GM10266 (cell line): ENCODE measurements at regions not wholly inside any gene's neighbourhood (a gene's known extent, or its start where the extent isn't known, plus 50 kb on each side); places are given as distances from the start of the nearest gene placed in this dataset.

Experiments used
- DNase-seq: peaks from one replicate; pipeline ENCODE4 v3.0.0; 2012; ENCODE audit errors: extremely low spot score
- TF ChIP-seq, protein P1 (sequence below): IDR thresholded peaks from 2 replicates; pipeline ENCODE4 v1.5.1; 2012; ENCODE audit warnings: mild to moderate bottlenecking, low read depth; ENCODE audit not compliant: control insufficient read depth, insufficient read depth; ENCODE audit errors: missing control alignments

DNA sequence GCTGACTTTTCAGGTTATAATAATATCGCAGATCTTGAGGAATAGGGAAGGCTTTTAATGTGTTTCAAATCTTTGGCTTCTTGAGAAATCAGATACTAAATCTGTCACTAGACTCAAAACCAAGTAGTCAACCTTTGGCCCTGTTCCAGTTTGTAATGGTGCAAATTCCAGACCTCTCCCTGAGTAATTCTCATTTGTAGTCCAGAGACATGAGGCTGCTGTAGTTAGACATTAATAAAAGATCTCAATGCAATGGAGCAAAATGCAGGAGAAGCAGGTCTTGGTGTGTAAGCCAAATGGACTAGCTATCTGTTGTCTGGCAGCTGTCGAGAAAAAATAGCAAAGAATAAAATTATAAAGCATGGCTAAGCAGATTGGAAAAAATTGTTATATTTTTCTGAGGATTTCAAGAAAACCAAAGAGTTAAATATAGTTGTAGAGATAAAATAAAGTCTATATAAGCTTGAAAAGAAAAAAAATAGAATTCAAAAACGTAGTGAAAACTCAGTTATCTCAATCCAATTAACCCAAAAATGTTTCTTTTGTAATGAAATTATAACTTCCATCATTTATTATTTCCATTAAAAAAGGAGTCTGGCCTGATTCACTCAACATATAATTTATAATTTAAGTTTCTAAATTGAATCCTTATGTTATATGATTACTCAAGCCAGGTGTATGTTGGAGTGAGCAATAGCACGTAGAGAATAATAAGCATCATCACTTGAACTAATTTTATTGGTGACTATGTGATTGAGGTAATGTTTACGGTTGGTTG lies 161.5 kb upstream of the ADGRB3 start:
- TF ChIP-seq, protein P1, sequence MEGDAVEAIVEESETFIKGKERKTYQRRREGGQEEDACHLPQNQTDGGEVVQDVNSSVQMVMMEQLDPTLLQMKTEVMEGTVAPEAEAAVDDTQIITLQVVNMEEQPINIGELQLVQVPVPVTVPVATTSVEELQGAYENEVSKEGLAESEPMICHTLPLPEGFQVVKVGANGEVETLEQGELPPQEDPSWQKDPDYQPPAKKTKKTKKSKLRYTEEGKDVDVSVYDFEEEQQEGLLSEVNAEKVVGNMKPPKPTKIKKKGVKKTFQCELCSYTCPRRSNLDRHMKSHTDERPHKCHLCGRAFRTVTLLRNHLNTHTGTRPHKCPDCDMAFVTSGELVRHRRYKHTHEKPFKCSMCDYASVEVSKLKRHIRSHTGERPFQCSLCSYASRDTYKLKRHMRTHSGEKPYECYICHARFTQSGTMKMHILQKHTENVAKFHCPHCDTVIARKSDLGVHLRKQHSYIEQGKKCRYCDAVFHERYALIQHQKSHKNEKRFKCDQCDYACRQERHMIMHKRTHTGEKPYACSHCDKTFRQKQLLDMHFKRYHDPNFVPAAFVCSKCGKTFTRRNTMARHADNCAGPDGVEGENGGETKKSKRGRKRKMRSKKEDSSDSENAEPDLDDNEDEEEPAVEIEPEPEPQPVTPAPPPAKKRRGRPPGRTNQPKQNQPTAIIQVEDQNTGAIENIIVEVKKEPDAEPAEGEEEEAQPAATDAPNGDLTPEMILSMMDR, result no peak
- DNase-seq, result no peak

DNA sequence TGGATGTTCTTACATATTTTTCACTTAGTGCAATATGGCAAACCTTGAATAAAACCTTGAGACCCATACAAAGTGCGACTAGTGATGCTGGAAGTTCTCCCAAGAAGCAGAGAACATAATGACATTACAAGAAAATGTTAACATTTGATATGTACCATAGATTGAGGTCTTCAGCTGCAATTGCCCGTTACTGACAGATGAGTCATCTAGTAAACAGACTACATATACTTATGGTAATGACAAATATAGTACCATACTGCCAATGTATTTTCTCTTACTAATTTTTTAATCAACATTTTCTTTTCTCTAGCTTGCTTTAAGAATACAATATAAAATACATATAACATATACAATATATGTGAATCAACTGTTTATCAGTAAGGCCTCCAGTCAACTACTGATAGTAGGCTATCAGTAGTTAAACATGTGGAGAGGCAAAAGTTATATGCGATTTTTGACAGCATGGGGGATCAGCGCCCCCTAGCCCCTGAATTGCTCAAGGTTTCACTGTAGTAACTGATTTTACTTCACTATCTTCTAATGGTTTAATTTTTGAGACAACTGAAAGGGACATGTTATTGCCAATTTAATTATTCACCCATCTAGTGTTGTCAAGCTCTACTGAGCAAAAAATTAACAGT lies 166.7 kb upstream of the ADGRB3 start:
- DNase-seq, result no peak
- TF ChIP-seq, protein P1, result peak; percentile 36

DNA sequence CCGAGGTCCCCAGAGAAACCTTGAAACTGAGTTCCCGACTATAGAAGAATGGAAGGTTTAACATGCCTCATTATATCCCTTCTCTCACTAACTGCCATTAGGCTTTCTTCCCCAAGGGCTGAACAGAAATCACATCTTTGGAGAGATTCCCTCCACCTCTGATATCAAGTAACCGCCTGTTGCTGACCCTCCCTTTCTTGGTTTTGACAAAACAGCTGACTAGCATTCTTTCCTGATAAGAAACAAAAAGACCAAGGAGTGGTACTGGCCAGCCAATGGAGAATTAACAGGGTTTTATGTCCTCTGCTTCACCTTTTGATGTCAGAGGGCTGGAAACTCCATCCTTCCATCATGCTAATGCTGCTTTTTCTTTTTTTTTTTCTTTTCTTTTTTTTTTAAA lies 176.6 kb upstream of the ADGRB3 start:
- no peak for DNase-seq
- TF ChIP-seq, protein P1, result no peak

DNA sequence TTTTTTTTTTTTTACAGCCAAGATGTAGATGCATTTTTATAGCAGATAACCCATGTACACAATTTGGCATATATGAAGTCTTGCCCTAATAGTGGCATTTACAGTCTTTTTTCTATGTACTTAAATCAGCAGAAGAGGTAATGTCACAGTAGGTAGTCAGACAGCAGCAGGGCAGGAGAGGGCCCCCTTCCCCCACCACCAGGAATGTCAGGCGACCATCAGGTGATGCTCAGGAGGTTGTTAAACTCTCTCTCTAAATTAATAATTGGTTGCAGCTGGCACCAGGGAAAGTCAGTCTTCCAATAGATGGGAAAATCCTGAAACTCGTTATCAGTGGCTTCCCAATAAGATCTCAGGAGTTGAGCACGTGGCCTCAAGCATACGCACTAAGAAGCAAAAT lies 188.0 kb upstream of the ADGRB3 start:
- TF ChIP-seq, protein P1, result no peak
- DNase-seq, result no peak

DNA sequence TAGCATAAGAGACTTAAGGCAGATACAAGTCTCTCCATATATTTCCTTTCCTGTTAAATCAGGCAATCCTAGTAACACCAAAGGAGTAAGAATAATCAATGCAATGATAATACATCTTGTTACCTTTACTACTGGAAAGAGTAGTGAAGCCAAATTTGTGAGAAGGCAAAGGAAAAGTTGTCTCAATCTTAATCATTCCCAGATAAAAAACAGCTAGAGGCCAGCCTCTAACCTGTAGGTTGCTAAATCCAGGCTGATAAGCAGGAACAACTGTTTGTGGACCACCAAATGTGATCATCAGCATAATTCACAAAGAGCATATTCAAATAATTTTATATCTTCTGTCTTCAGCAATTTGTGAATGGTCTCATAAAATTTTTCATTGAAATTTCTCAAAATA lies 189.2 kb upstream of the ADGRB3 start:
- TF ChIP-seq, protein P1, result no peak
- DNase-seq, result no peak

DNA sequence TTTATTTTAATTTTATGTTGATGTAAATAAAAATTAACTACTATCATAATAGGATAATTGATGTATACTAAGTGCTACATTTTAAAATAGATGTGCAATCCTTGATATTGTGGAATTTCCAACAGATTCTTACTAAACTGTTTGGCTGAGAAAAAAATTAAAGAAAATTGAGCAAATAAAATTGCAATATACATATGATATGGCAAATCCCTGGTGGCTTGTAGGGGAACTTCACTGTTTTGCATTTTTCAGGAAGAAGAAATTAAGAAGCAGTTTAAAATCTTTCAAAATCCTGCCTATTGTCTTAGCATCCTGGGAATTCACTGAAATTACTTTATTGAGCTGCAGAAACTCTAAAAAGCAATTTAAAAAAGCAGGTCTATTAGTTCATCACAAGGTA lies 191.4 kb upstream of the ADGRB3 start:
- TF ChIP-seq, protein P1, result no peak
- no peak for DNase-seq

DNA sequence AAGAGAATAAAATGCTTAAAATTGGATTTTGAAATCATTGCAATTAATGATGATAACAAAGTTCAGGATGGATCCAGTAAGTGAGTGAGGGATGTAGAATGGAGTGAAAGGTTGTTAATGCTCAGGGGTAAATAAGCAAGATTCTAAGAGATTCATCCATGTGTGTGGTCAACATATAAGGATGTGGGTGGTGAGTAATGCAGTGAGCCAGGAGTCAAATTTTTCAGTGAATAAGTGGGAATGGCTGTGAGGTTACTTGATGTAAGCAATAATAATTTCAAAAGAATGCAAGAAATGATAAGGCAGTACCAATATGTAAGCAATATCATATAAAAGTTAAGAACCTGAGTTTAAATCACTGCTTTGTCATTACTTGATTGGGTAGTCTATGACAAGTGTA lies 207.5 kb upstream of the ADGRB3 start:
- TF ChIP-seq, protein P1, result no peak
- DNase-seq, result no peak
